ENCODE measurements at regions not wholly inside any gene's neighbourhood (a gene's known extent, or its start where the extent isn't known, plus 50 kb on each side); places are given as distances from the start of the nearest gene placed in this dataset.

DNA sequence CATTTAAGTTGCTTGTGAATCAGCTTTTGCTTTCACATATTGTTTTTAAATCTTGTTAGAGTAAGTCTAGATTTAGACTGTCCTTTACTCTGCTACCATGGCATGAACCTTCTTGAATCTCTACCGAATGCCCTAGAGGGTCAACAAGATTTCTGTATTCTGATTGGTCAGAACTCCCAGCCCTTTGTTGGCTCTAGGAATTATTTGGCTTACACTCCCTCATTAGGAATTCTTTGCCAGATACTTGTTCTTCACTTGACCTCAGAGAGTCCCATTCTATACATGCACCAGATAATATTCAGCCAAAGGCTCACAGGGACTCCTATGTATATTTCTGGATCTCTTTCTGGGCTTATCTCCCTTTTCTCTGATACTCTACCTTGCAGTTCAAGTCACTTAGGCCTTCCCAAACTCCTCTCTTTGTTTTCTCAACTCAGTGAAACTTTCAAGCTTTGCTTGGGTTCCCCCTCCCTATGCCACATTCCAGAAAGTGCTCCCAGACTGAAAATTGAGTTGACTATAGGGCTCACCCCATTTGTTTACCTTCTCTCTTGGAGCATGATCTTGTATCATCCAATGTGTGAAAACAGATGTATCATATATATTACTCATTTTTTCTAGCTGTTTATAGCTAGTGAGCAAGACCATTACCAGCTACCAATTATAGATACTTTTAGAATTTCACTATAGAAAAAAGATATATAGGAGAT lies 405.0 kb downstream of the PLPP3 start:
- ChIA-PET POLR2A (no interaction called here), CTCF (no interaction called here)
- Mint-ChIP-seq H3K9me3 (peaks cover 0 to 5% (median 0%) of the 10 kb centered on the region in 3 donors), H3K4me1 (no peaks in the 10 kb centered on the region), H3K36me3 (no peaks in the 10 kb centered on the region), H3K4me3 (no peak overlapping the region), H3K27ac (no peak overlapping the region), H3K27me3 (peaks cover 0 to 3% of the 10 kb centered on the region in 2 donors)
- 100% methylated on average over 1 of the region's 1 CpG for WGBS (ENCODE audit: insufficient coverage)
- Histone ChIP-seq H3K36me3 (ENCODE audit: control insufficient read depth in 2 of 2, extremely low read depth in 1 of 2, insufficient read depth in 1 of 2, low read length in 1 of 2) (no peaks in the 10 kb centered on the region), H3K9me3 (no peaks in the 10 kb centered on the region), H3K27me3 (replicated peaks in 1 of 2; ENCODE audit: control insufficient read depth in 2 of 2, extremely low read depth in 1 of 2, insufficient read depth in 2 of 2, low read length in 1 of 2) (no peaks in the 10 kb centered on the region), H3K27ac (ENCODE audit: low read length) (no peak overlapping the region), H3K4me3 (ENCODE audit: control insufficient read depth in 1 of 2, extremely low read depth in 1 of 2, low read length in 1 of 2) (no peak overlapping the region), H3K4me1 (ENCODE audit: control insufficient read depth in 1 of 2, extremely low read depth in 1 of 2, insufficient read depth in 2 of 2, low read length in 2 of 2) (no peaks in the 10 kb centered on the region)
- DNase-seq (no peak), ATAC-seq (replicated peaks in 1 of 4) (no peak)

DNA sequence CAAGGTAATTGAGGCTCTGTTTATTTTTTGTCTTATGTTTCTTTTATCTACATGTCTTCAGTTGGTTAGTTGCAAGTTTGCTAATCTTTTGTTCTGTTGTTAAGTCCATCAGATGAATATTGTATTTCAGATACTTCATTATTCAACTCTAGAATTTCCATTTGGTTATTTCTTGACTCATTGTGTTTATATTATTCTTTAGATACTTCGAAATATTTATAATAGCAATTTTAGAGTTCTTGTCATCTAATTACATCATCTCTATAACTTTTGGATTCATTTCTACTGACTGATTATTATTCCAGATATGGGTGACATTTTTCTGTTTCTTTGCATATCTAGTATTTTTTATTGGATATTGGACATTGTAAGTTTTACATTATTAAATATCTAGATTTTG lies 405.6 kb downstream of the PLPP3 start:
- Histone ChIP-seq H3K27ac (ENCODE audit: low read length) (no peak overlapping the region), H3K9me3 (no peaks in the 10 kb centered on the region), H3K4me3 (ENCODE audit: control insufficient read depth in 1 of 2, extremely low read depth in 1 of 2, low read length in 1 of 2) (no peak overlapping the region), H3K36me3 (ENCODE audit: control insufficient read depth in 2 of 2, extremely low read depth in 1 of 2, insufficient read depth in 1 of 2, low read length in 1 of 2) (no peaks in the 10 kb centered on the region), H3K27me3 (replicated peaks in 1 of 2; ENCODE audit: control insufficient read depth in 2 of 2, extremely low read depth in 1 of 2, insufficient read depth in 2 of 2, low read length in 1 of 2) (no peaks in the 10 kb centered on the region), H3K4me1 (ENCODE audit: control insufficient read depth in 1 of 2, extremely low read depth in 1 of 2, insufficient read depth in 2 of 2, low read length in 2 of 2) (no peaks in the 10 kb centered on the region)
- H3K27me3 Mint-ChIP-seq: peaks cover 0 to 3% of the 10 kb centered on the region in 2 donors
- H3K4me1 Mint-ChIP-seq: no peaks in the 10 kb centered on the region
- peaks cover 0 to 5% (median 0%) of the 10 kb centered on the region in 3 donors for H3K9me3 Mint-ChIP-seq
- no peak overlapping the region for H3K27ac Mint-ChIP-seq
- WGBS (ENCODE audit: insufficient coverage): no CpG with 5 or more reads among the region's 1 CpG
- no peak for DNase-seq
- no peak overlapping the region for H3K4me3 Mint-ChIP-seq
- ChIA-PET POLR2A (no interaction called here), CTCF (no interaction called here)
- H3K36me3 Mint-ChIP-seq: no peaks in the 10 kb centered on the region
- ATAC-seq (replicated peaks in 1 of 4): no peak

DNA sequence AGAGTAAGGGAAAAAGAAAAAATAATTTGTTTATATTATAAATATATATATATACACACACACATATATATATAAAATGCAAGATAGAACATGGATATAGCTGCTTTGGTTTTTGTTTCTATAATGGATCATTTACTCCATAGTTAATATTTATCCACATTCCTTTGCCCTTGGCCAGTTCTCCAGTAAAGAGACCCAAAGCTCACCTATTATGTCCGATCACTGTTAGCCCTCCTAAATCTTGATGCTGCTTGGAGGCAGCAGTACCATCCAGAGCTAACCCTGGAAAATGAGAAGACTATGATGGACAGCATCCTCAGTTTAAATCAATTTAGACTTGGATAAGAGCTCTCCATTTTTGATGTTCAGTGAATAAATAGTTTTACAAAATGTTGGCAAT lies 407.7 kb downstream of the PLPP3 start:
- Histone ChIP-seq H3K27me3 (replicated peaks in 1 of 2; ENCODE audit: control insufficient read depth in 2 of 2, extremely low read depth in 1 of 2, insufficient read depth in 2 of 2, low read length in 1 of 2) (no peaks in the 10 kb centered on the region), H3K9me3 (no peaks in the 10 kb centered on the region), H3K27ac (ENCODE audit: low read length) (no peak overlapping the region), H3K36me3 (ENCODE audit: control insufficient read depth in 2 of 2, extremely low read depth in 1 of 2, insufficient read depth in 1 of 2, low read length in 1 of 2) (no peaks in the 10 kb centered on the region), H3K4me3 (ENCODE audit: control insufficient read depth in 1 of 2, extremely low read depth in 1 of 2, low read length in 1 of 2) (no peak overlapping the region), H3K4me1 (ENCODE audit: control insufficient read depth in 1 of 2, extremely low read depth in 1 of 2, insufficient read depth in 2 of 2, low read length in 2 of 2) (no peaks in the 10 kb centered on the region)
- no CpG with 5 or more reads among the region's 1 CpG for WGBS (ENCODE audit: insufficient coverage)
- Mint-ChIP-seq H3K9me3 (peaks cover 0 to 5% (median 0%) of the 10 kb centered on the region in 3 donors), H3K27me3 (peaks cover 0 to 3% of the 10 kb centered on the region in 2 donors), H3K4me3 (no peak overlapping the region), H3K36me3 (no peaks in the 10 kb centered on the region), H3K27ac (no peak overlapping the region), H3K4me1 (no peaks in the 10 kb centered on the region)
- ATAC-seq (replicated peaks in 1 of 4): no peak
- no peak for DNase-seq
- ChIA-PET POLR2A (interaction anchor here in 1 of 2 donors (0.7 kb wide), 1 partner anchor 29 kb away, joined by 3 read pairs; no protein-coding TSS in a partner anchor), CTCF (no interaction called here)

DNA sequence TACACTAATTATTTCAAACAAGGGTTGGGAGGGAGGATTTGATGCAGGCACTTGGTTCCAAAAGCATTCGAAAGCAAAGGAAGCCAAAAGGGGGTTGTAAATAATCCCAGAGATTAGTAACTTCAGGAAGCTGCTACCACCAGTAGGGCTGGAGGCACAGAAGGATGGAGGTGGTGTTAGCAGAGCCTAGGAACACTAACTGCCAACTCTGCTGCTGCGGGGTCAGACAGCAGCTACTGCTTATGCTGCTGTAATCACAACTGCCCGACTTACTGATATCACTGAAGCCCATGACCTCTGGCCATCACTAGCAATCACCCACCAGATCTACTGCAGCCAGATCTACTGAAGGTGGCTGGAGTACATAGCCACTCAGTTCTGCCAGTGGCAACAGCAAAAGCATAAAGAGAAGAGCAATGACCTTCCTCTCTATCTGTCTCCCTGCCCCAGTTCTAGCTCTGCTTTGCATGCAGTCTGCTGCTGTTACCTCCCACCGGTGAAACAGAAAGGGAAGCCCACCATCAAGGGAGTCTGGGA lies 408.5 kb downstream of the PLPP3 start:
- H3K27ac Mint-ChIP-seq: no peak overlapping the region
- no peaks in the 10 kb centered on the region for H3K36me3 ChIP-seq (ENCODE audit: control insufficient read depth in 2 of 2, extremely low read depth in 1 of 2, insufficient read depth in 1 of 2, low read length in 1 of 2)
- no peaks in the 10 kb centered on the region for H3K9me3 ChIP-seq
- ChIA-PET CTCF (no interaction called here), POLR2A (no interaction called here)
- H3K27me3 ChIP-seq (replicated peaks in 1 of 2; ENCODE audit: control insufficient read depth in 2 of 2, extremely low read depth in 1 of 2, insufficient read depth in 2 of 2, low read length in 1 of 2): no peaks in the 10 kb centered on the region
- H3K4me3 ChIP-seq (ENCODE audit: control insufficient read depth in 1 of 2, extremely low read depth in 1 of 2, low read length in 1 of 2): no peak overlapping the region
- no peak for DNase-seq
- no peak for ATAC-seq (replicated peaks in 1 of 4)
- H3K4me1 ChIP-seq (ENCODE audit: control insufficient read depth in 1 of 2, extremely low read depth in 1 of 2, insufficient read depth in 2 of 2, low read length in 2 of 2): no peaks in the 10 kb centered on the region
- H3K4me1 Mint-ChIP-seq: no peaks in the 10 kb centered on the region
- no peaks in the 10 kb centered on the region for H3K36me3 Mint-ChIP-seq
- H3K27ac ChIP-seq (ENCODE audit: low read length): no peak overlapping the region
- no peak overlapping the region for H3K4me3 Mint-ChIP-seq
- 76% methylated on average over 2 of the region's 4 CpGs for WGBS (ENCODE audit: insufficient coverage)
- H3K27me3 Mint-ChIP-seq: peaks cover 0 to 3% of the 10 kb centered on the region in 2 donors
- peaks cover 0 to 8% (median 0%) of the 10 kb centered on the region in 3 donors for H3K9me3 Mint-ChIP-seq

DNA sequence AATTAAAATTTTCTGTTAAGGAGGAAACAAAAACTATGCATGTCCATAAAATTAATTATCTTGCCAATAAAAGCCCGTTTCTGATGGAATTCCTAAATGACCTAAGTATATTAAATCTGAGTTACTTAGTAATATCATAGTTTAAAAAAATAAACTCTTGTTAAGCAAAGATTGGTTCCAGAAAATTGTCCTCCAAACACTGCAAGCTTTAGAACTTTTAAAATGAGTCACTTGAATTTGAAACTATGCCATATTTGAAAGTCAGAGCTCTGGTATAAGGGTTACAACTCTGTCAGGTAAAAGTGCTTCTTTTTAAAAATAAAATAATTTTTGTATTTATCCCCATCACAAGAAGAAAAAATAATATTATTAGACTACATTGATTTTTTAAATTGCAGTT lies 409.5 kb downstream of the PLPP3 start:
- POLR2A ChIA-PET: no interaction called here
- no peaks in the 10 kb centered on the region for H3K36me3 Mint-ChIP-seq
- H3K4me1 Mint-ChIP-seq: no peaks in the 10 kb centered on the region
- H3K4me3 ChIP-seq (ENCODE audit: control insufficient read depth in 1 of 2, extremely low read depth in 1 of 2, low read length in 1 of 2): no peak overlapping the region
- no CpG with 5 or more reads among the region's 1 CpG for WGBS (ENCODE audit: insufficient coverage)
- H3K27ac ChIP-seq (ENCODE audit: low read length): no peak overlapping the region
- ATAC-seq (replicated peaks in 1 of 4) (no peak), DNase-seq (no peak)
- H3K9me3 Mint-ChIP-seq: peaks cover 0 to 8% (median 0%) of the 10 kb centered on the region in 3 donors
- CTCF ChIA-PET: no interaction called here
- H3K27ac Mint-ChIP-seq: no peak overlapping the region
- peaks cover 0 to 3% of the 10 kb centered on the region in 2 donors for H3K27me3 Mint-ChIP-seq
- H3K27me3 ChIP-seq (replicated peaks in 1 of 2; ENCODE audit: control insufficient read depth in 2 of 2, extremely low read depth in 1 of 2, insufficient read depth in 2 of 2, low read length in 1 of 2): no peaks in the 10 kb centered on the region
- no peaks in the 10 kb centered on the region for H3K4me1 ChIP-seq (ENCODE audit: control insufficient read depth in 1 of 2, extremely low read depth in 1 of 2, insufficient read depth in 2 of 2, low read length in 2 of 2)
- H3K4me3 Mint-ChIP-seq: no peak overlapping the region
- no peaks in the 10 kb centered on the region for H3K36me3 ChIP-seq (ENCODE audit: control insufficient read depth in 2 of 2, extremely low read depth in 1 of 2, insufficient read depth in 1 of 2, low read length in 1 of 2)
- H3K9me3 ChIP-seq: no peaks in the 10 kb centered on the region

DNA sequence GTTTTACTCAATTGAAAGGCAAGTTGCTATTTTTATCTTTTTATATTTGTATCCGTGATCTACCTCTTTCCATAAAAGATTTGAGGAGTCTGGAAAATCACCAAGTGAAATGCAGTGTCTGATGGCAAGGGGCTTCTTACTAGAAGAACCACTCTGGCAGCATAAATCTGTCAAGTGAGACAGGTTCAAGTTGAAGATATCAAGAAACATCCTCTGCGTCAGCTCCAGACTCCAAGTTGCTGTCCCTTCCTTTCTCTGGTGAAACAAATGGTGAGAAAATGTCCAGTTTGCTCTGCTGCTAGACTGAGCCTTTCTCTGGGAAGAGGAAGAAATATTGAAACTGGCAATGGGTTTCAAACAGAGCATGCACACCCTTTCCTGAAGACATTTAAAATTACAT lies 411.2 kb downstream of the PLPP3 start:
- Histone ChIP-seq H3K9me3 (no peaks in the 10 kb centered on the region), H3K4me1 (ENCODE audit: control insufficient read depth in 1 of 2, extremely low read depth in 1 of 2, insufficient read depth in 2 of 2, low read length in 2 of 2) (no peaks in the 10 kb centered on the region), H3K36me3 (ENCODE audit: control insufficient read depth in 2 of 2, extremely low read depth in 1 of 2, insufficient read depth in 1 of 2, low read length in 1 of 2) (no peaks in the 10 kb centered on the region), H3K4me3 (ENCODE audit: control insufficient read depth in 1 of 2, extremely low read depth in 1 of 2, low read length in 1 of 2) (no peak overlapping the region), H3K27me3 (replicated peaks in 1 of 2; ENCODE audit: control insufficient read depth in 2 of 2, extremely low read depth in 1 of 2, insufficient read depth in 2 of 2, low read length in 1 of 2) (no peaks in the 10 kb centered on the region), H3K27ac (ENCODE audit: low read length) (no peak overlapping the region)
- H3K27me3 Mint-ChIP-seq: no peaks in the 10 kb centered on the region
- ATAC-seq (replicated peaks in 1 of 4): no peak
- H3K4me3 Mint-ChIP-seq: no peak overlapping the region
- POLR2A ChIA-PET: no interaction called here
- H3K27ac Mint-ChIP-seq: no peak overlapping the region
- WGBS (ENCODE audit: insufficient coverage): 86% methylated on average over 1 of the region's 2 CpGs
- no peak for DNase-seq
- CTCF ChIA-PET: no interaction called here
- H3K4me1 Mint-ChIP-seq: no peaks in the 10 kb centered on the region
- H3K9me3 Mint-ChIP-seq: peaks cover 0 to 6% (median 0%) of the 10 kb centered on the region in 3 donors
- no peaks in the 10 kb centered on the region for H3K36me3 Mint-ChIP-seq
